LNCAP (cell line): ENCODE measurements at regions not wholly inside any gene's neighbourhood (a gene's known extent, or its start where the extent isn't known, plus 50 kb on each side); places are given as distances from the start of the nearest gene placed in this dataset.

Experiments used
- CTCF ChIP-seq: fragments of 450-650 bp; IDR thresholded peaks from 2 replicates; pipeline ENCODE4 v1.5.1; 2017; ENCODE audit warnings: mild to moderate bottlenecking

DNA sequence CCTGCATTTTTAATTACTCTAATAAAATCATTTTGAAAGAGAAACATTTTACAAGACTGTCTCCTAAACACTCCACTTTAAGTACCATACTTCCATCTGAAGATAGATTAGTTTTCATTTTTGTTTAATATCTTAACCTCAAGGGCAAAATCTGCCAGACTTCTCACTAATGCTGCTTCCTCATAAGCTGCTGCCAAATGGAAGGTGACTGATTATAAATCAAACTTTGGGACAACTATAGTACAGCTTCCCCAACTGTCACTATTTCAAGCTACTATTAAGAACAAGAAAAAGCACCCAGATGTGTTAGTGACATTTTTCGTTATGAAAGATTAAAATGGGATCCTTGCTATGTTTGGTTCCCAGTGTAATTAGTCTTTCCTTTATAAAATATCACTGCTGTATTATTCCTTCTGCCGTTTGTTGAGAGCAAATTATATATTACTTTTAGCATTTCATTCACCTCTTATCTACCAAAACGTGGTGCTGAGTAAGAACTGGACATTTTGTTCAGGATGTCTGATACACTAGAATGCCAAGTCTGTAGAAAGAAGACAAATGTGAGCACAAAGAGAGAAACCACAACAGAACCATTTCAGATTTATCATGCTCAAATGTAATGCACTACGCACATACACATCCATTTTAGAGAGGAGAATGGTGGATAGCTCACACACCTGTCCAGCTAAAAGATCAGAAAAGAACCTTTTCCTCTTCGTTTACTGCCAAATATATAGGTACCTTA, 312.2 kb upstream of the C11orf87 start:
- no peak for TF ChIP-seq CTCF

GRCh38 chr11:109112261-109112660, 309.7 kb upstream of the C11orf87 start:
- no peak for TF ChIP-seq CTCF

GRCh38 chr11:109112821-109113280, 309.1 kb upstream of the C11orf87 start:
- TF ChIP-seq CTCF = no peak

- no peak for TF ChIP-seq CTCF
Measured at GRCh38 chr11:109120341-109120740, 301.6 kb upstream of the C11orf87 start.

- no peak for TF ChIP-seq CTCF
Measured at GRCh38 chr11:109121173-109121932, 300.6 kb upstream of the C11orf87 start.

GRCh38 chr11:109123816-109124787, 297.9 kb upstream of the C11orf87 start:
- TF ChIP-seq CTCF = no peak

- no peak for TF ChIP-seq CTCF
Measured at GRCh38 chr11:109130910-109131309, 291.1 kb upstream of the C11orf87 start.
